Prostate gland (tissue), 2 donors: ENCODE measurements at regions not wholly inside any gene's neighbourhood (a gene's known extent, or its start where the extent isn't known, plus 50 kb on each side); places are given as distances from the start of the nearest gene placed in this dataset.

Experiments
- CTCF ChIP-seq, 4 experiments: fragments of 200-600 bp in 2 of 4; fragments of 450-650 bp in 2 of 4; sonication (generic) in 2 of 4; IDR thresholded peaks; 1 replicate in 3 of 4; 2 replicates in 1 of 4; pipeline ENCODE4 v1.5.1; 2016 to 2019; ENCODE audit warnings: antibody characterized with exemption in 4 of 4, mild to moderate bottlenecking in 2 of 4, moderate library complexity in 2 of 4
- POLR2A ChIP-seq: fragments of 450-650 bp; IDR thresholded peaks from one replicate; pipeline ENCODE4 v1.6.1; 2016; ENCODE audit warnings: antibody characterized with exemption, mild to moderate bottlenecking

DNA sequence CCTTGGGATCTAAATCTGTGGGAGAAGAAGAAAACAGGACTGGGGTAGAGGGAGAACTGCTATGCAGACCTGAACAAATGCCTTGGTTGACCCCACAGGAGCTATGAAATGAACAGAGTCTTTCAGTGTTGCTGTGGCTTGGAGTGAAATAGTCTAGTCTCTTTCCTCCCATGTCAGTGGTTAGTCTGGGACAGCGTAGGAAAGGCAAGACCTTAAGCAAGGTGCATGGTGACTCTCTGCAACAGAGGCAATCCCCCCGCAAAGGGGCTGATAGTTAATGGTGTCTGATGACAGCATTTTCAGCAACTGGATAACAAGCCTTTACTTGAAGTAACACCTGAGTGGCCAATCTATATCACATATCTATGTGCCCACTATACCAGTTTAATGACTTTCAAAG, 62.3 kb downstream of the ARL4A start:
- TF ChIP-seq CTCF (IDR thresholded peaks at IDR 0.05) (no peak), POLR2A (no peak)
